Loucy (cell line): ENCODE measurements at regions not wholly inside any gene's neighbourhood (a gene's known extent, or its start where the extent isn't known, plus 50 kb on each side); places are given as distances from the start of the nearest gene placed in this dataset.

ENCODE experiments used
- CTCF ChIP-seq: fragments of 200-600 bp; sonication (generic); conservative IDR thresholded peaks from 2 replicates; pipeline ENCODE4 v1.5.1; 2014; ENCODE audit warnings: mild to moderate bottlenecking, antibody characterized with exemption, low read length
- EZH2phosphoT487 ChIP-seq: fragments of 200-600 bp; IDR thresholded peaks from 2 replicates; pipeline ENCODE4 v1.6.1; 2018; ENCODE audit warnings: antibody characterized with exemption, mild to moderate bottlenecking, moderate library complexity, borderline replicate concordance

GRCh38 chr2:3000125-3000524 lies 377.5 kb downstream of the EIPR1 start:
- no peak for TF ChIP-seq CTCF
- TF ChIP-seq EZH2phosphoT487: no peak
